ENCODE measurements at regions not wholly inside any gene's neighbourhood (a gene's known extent, or its start where the extent isn't known, plus 50 kb on each side); places are given as distances from the start of the nearest gene placed in this dataset.

DNA sequence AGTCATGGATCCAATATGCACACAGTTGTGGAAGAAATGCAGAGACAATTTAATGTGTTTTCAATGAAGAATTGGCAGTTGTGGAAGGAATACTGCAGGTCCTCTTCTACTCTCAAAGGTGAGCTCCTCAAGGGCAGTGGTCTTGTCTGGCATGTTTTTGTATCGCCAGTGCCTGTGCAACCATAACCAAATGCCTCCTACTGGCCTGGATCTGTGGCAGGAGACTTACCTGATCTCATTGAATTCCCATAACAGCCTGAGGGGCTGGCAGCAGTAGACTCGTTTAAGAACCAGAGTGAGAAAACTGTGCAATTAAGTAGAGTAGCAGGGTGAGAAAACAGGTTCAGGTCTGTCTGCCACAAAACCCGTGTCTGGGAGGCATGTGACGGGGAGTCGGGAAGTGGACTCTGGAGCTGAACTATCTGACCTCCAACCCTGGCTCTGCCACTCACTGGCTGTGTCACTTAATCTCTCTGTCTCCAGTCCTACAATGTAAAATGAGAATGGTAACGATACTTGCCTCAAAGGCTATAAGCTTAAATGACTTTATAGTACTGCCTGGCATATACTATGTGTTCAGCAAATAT lies 268.2 kb upstream of the SSTR1 start (continued):
- TF ChIP-seq, protein P1, sequence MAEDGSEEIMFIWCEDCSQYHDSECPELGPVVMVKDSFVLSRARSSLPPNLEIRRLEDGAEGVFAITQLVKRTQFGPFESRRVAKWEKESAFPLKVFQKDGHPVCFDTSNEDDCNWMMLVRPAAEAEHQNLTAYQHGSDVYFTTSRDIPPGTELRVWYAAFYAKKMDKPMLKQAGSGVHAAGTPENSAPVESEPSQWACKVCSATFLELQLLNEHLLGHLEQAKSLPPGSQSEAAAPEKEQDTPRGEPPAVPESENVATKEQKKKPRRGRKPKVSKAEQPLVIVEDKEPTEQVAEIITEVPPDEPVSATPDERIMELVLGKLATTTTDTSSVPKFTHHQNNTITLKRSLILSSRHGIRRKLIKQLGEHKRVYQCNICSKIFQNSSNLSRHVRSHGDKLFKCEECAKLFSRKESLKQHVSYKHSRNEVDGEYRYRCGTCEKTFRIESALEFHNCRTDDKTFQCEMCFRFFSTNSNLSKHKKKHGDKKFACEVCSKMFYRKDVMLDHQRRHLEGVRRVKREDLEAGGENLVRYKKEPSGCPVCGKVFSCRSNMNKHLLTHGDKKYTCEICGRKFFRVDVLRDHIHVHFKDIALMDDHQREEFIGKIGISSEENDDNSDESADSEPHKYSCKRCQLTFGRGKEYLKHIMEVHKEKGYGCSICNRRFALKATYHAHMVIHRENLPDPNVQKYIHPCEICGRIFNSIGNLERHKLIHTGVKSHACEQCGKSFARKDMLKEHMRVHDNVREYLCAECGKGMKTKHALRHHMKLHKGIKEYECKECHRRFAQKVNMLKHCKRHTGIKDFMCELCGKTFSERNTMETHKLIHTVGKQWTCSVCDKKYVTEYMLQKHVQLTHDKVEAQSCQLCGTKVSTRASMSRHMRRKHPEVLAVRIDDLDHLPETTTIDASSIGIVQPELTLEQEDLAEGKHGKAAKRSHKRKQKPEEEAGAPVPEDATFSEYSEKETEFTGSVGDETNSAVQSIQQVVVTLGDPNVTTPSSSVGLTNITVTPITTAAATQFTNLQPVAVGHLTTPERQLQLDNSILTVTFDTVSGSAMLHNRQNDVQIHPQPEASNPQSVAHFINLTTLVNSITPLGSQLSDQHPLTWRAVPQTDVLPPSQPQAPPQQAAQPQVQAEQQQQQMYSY (CRISPR knock-in tag; IDR thresholded peaks at IDR 0.05) = peak; percentile 64; the same call in 1 of the 2 replicates
- peak; percentile 56 for TF ChIP-seq NR2F6 (IDR thresholded peaks at IDR 0.05)
- peak; percentile 54; the same call in 1 of the 2 replicates for TF ChIP-seq NR2F6 (CRISPR knock-in tag; IDR thresholded peaks at IDR 0.05)
- TF ChIP-seq, protein P2, sequence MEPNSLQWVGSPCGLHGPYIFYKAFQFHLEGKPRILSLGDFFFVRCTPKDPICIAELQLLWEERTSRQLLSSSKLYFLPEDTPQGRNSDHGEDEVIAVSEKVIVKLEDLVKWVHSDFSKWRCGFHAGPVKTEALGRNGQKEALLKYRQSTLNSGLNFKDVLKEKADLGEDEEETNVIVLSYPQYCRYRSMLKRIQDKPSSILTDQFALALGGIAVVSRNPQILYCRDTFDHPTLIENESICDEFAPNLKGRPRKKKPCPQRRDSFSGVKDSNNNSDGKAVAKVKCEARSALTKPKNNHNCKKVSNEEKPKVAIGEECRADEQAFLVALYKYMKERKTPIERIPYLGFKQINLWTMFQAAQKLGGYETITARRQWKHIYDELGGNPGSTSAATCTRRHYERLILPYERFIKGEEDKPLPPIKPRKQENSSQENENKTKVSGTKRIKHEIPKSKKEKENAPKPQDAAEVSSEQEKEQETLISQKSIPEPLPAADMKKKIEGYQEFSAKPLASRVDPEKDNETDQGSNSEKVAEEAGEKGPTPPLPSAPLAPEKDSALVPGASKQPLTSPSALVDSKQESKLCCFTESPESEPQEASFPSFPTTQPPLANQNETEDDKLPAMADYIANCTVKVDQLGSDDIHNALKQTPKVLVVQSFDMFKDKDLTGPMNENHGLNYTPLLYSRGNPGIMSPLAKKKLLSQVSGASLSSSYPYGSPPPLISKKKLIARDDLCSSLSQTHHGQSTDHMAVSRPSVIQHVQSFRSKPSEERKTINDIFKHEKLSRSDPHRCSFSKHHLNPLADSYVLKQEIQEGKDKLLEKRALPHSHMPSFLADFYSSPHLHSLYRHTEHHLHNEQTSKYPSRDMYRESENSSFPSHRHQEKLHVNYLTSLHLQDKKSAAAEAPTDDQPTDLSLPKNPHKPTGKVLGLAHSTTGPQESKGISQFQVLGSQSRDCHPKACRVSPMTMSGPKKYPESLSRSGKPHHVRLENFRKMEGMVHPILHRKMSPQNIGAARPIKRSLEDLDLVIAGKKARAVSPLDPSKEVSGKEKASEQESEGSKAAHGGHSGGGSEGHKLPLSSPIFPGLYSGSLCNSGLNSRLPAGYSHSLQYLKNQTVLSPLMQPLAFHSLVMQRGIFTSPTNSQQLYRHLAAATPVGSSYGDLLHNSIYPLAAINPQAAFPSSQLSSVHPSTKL (CRISPR knock-in tag; IDR thresholded peaks at IDR 0.05) = no peak
- 0 out of 2 replicates have a peak, but pooled peaks have one; percentile 58 for TF ChIP-seq BRCA1 (CRISPR knock-in tag; IDR thresholded peaks at IDR 0.05)
- TF ChIP-seq PHF20 (CRISPR knock-in tag; IDR thresholded peaks at IDR 0.05) = 0 out of 2 replicates have a peak, but pooled peaks have one; percentile 30
- 0 out of 2 replicates have a peak, but pooled peaks have one; percentile 7 for TF ChIP-seq ZNF557 (CRISPR knock-in tag; IDR thresholded peaks at IDR 0.05)
- 0 out of 2 replicates have a peak, but pooled peaks have one; percentile 24 for TF ChIP-seq PAXIP1 (CRISPR knock-in tag; conservative IDR thresholded peaks at IDR 0.05)
